ENCODE measurements at regions not wholly inside any gene's neighbourhood (a gene's known extent, or its start where the extent isn't known, plus 50 kb on each side); places are given as distances from the start of the nearest gene placed in this dataset.

DNA sequence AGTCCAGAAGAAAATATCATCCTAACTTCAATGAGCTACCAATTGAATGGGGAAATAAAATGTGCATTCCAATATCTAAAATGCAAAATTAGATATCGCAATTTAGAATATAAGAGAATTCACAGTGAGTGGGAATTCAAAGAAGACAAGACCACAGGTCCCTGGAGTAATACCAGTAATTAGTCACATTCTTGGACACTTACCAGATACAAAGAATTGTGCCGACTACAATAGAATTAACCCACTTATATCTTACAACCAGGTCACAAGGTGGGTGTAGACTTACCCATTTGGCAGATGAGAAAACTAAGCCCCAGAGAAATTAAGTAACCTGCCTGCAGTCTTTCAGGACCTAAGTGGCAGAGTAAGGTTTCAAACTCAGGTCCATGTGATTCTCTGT lies 84.3 kb upstream of the C1QTNF7 start:
- TF ChIP-seq, protein P1, sequence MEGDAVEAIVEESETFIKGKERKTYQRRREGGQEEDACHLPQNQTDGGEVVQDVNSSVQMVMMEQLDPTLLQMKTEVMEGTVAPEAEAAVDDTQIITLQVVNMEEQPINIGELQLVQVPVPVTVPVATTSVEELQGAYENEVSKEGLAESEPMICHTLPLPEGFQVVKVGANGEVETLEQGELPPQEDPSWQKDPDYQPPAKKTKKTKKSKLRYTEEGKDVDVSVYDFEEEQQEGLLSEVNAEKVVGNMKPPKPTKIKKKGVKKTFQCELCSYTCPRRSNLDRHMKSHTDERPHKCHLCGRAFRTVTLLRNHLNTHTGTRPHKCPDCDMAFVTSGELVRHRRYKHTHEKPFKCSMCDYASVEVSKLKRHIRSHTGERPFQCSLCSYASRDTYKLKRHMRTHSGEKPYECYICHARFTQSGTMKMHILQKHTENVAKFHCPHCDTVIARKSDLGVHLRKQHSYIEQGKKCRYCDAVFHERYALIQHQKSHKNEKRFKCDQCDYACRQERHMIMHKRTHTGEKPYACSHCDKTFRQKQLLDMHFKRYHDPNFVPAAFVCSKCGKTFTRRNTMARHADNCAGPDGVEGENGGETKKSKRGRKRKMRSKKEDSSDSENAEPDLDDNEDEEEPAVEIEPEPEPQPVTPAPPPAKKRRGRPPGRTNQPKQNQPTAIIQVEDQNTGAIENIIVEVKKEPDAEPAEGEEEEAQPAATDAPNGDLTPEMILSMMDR (conservative IDR thresholded peaks at IDR 0.05; ENCODE audit: low read length) = no peak
- H3K4me3 ChIP-seq (ENCODE audit: low read length) = no peak overlapping the region

DNA sequence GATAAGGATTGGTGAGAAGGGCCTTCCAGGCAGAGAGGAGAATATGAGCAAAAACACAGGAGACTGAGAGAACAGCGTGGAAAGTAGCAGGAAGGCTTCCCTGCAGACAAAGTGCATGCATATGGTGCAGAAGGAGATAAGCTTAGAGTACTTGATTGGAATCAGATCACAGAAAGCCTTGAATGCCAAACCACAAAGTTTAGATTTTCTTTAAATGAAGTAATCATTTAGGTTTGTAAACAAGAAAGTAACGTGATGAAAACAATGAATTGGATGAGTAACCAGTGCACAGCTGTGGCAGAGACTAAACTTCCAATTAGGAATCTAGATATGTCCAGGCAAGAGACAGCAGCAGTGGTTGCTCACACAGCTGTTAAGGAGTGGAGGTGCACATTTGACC lies 83.8 kb upstream of the C1QTNF7 start:
- TF ChIP-seq, protein P1 (conservative IDR thresholded peaks at IDR 0.05; ENCODE audit: low read length) = no peak
- no peak overlapping the region for H3K4me3 ChIP-seq (ENCODE audit: low read length)
- DNase-seq (ENCODE audit: low read depth) = peak; percentile 84

More for the DNA sequence above, 84.3 kb upstream of the C1QTNF7 start:
- no peak for DNase-seq (ENCODE audit: low read depth)

- TF ChIP-seq, protein P1 (conservative IDR thresholded peaks at IDR 0.05; ENCODE audit: low read length) = no peak
- DNase-seq (ENCODE audit: low read depth) = no peak
- H3K4me3 ChIP-seq (ENCODE audit: low read length) = no peak overlapping the region
Observed at GRCh38 chr4:15345134-15345533, 82.7 kb upstream of the C1QTNF7 start.

DNA sequence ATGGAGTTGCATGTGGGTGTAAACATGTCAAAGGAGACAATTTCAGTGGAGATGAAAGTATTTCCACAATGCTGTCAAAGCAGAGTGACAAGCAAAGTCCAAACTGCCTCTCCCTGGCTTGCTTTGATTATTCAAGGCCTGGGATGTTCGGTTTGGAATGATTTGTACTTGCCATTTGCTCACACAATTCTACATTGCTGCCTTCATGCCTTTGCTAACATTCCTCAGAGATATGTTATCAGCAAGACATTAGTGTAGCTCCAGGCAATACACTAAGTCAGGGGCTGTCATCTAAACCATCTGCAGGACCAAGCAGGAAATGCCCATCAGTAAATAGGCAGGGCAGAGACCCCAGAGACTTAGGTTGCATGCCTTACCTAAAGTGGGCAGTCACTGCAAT lies 79.6 kb upstream of the C1QTNF7 start:
- no peak overlapping the region for H3K4me3 ChIP-seq (ENCODE audit: low read length)
- DNase-seq (ENCODE audit: low read depth) = no peak
- TF ChIP-seq, protein P1 (conservative IDR thresholded peaks at IDR 0.05; ENCODE audit: low read length) = no peak

GRCh38 chr4:15348695-15349094 lies 79.1 kb upstream of the C1QTNF7 start:
- no peak overlapping the region for H3K4me3 ChIP-seq (ENCODE audit: low read length)
- TF ChIP-seq, protein P1 (conservative IDR thresholded peaks at IDR 0.05; ENCODE audit: low read length) = no peak

DNA sequence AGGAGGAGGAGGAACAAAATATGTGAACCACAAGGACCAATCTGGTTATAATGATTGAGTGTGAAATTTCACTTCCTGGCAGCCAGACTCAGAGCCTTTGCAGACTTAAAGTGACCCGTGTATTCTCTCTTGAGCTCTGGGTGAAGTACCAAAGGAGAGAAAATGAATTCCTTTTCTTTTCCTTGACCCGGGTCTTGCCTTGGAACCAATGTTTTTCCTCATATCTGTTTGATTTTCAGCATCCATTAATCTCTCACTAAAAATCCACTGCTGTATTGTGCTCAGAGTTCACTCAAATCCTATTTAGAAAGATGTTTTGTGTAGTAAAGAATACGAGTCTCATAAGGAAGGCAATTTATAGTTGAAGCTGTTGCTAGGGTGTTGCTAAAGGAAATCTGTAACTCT lies 78.3 kb upstream of the C1QTNF7 start:
- peak; percentile 50 for DNase-seq (ENCODE audit: low read depth)
- no peak overlapping the region for H3K4me3 ChIP-seq (ENCODE audit: low read length)
- TF ChIP-seq, protein P1 (conservative IDR thresholded peaks at IDR 0.05; ENCODE audit: low read length) = no peak

More at GRCh38 chr4:15348695-15349094, 79.1 kb upstream of the C1QTNF7 start:
- DNase-seq (ENCODE audit: low read depth) = no peak

DNA sequence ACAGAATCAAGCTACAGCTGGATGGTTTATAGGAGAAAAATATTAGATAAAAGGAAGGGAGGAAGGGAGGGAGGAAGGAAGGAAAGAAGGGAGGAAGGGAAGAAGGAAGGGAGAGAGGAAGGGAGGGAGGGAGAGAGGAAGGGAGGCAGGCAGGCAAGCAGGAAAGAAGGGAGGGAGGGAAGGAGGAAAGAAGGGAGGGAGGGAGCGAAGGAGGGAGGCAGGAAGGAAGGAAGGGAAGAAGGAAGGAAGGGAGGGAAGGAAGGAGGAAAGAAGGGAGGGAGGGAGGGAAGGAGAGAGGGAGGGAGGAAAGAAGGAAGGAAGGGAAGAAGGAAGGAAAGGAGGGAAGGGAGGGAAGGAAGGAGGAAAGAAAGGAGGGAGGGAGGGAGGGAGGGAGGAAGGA lies 77.9 kb upstream of the C1QTNF7 start:
- no peak overlapping the region for H3K4me3 ChIP-seq (ENCODE audit: low read length)
- DNase-seq (ENCODE audit: low read depth) = no peak
- TF ChIP-seq, protein P1 (conservative IDR thresholded peaks at IDR 0.05; ENCODE audit: low read length) = no peak
